IMR-90 (cell line): ENCODE measurements at regions not wholly inside any gene's neighbourhood (a gene's known extent, or its start where the extent isn't known, plus 50 kb on each side); places are given as distances from the start of the nearest gene placed in this dataset.

Experiments used
- ATAC-seq: fragments of 200-7000 bp; cut with Tn5 transposase; 2 replicates; pipeline ENCODE4 v1.9.1; 2020; ENCODE audit warnings: low read depth, mild to moderate bottlenecking, moderate library complexity
- BruUV-seq: library from RNA; stranded (reverse); fragments of 400-500 nt; replicated peaks from 2 replicates; lab custom pipeline; 2021; lab: Mats Ljungman, UMichigan
- CTCF ChIA-PET: fragments of 300-600 bp; formaldehyde crosslinking; extraction: SDS; loops from one replicate; lab custom pipeline; 2021; ENCODE audit warnings: antibody characterized with exemption; lab: Yijun Ruan, JAX
- POLR2A ChIA-PET: fragments of 300-600 bp; sonication (Branson Sonifier 250); formaldehyde crosslinking; loops from one replicate; lab custom pipeline; 2022; ENCODE audit warnings: antibody characterized with exemption; ENCODE audit not compliant: unreplicated experiment; lab: Charles Lee
- DNase-seq: peaks from one replicate; pipeline ENCODE4 v3.0.0; 2013
- H2AFZ ChIP-seq: replicated peaks from 2 replicates; pipeline ENCODE3; 2013; ENCODE audit warnings: low read length, mild to moderate bottlenecking; ENCODE audit not compliant: poor library complexity
- H2AK5ac ChIP-seq: 2 replicates; pipeline ENCODE4 v1.6.1; 2013; ENCODE audit warnings: low read depth, low read length, inconsistent platforms
- H2AK9ac ChIP-seq: replicated peaks from 2 replicates; pipeline ENCODE3; 2013; ENCODE audit warnings: mild to moderate bottlenecking, low read depth, low read length, moderate library complexity; ENCODE audit not compliant: poor library complexity
- H2BK120ac ChIP-seq: 2 replicates; pipeline ENCODE4 v1.6.1; 2013; ENCODE audit warnings: low read depth, low read length, inconsistent platforms
- H2BK15ac ChIP-seq: 3 replicates; pipeline ENCODE4 v1.6.1; 2013; ENCODE audit warnings: low read depth, low read length, inconsistent platforms
- H2BK20ac ChIP-seq: 2 replicates; pipeline ENCODE4 v1.6.1; 2013; ENCODE audit warnings: low read depth, mild to moderate bottlenecking, inconsistent platforms, low read length, moderate library complexity
- H2BK5ac ChIP-seq: 2 replicates; pipeline ENCODE4 v1.6.1; 2013; ENCODE audit warnings: mild to moderate bottlenecking, low read depth, low read length, inconsistent platforms; ENCODE audit not compliant: poor library complexity, severe bottlenecking
- H3K14ac ChIP-seq: replicated peaks from 2 replicates; pipeline ENCODE4 v1.6.1; 2013; ENCODE audit warnings: low read depth, low read length, inconsistent platforms
- H3K18ac ChIP-seq: 2 replicates; pipeline ENCODE4 v1.6.1; 2013; ENCODE audit warnings: low read depth, low read length, control low read depth
- H3K23ac ChIP-seq: 2 replicates; pipeline ENCODE4 v1.6.1; 2013; ENCODE audit warnings: low read depth, low read length, inconsistent platforms
- H3K27ac ChIP-seq: 2 replicates; pipeline ENCODE4 v1.5.1; 2013; ENCODE audit warnings: mild to moderate bottlenecking, control low read depth, low read length; ENCODE audit not compliant: insufficient read depth
- H3K27me3 ChIP-seq: 2 replicates; pipeline ENCODE4 v1.6.1; 2013; ENCODE audit warnings: low read length; ENCODE audit not compliant: control insufficient read depth, insufficient read depth
- H3K36me3 ChIP-seq: 2 replicates; pipeline ENCODE4 v1.6.1; 2013; ENCODE audit warnings: low read length, mixed read lengths; ENCODE audit not compliant: control insufficient read depth, insufficient read depth
- H3K4ac ChIP-seq: 2 replicates; pipeline ENCODE4 v1.6.1; 2013; ENCODE audit warnings: low read depth, low read length, inconsistent platforms
- H3K4me1 ChIP-seq: 2 replicates; pipeline ENCODE4 v1.6.1; 2013; ENCODE audit warnings: low read length, mixed read lengths; ENCODE audit not compliant: control insufficient read depth, insufficient read depth
- H3K4me2 ChIP-seq: 2 replicates; pipeline ENCODE4 v1.6.1; 2013; ENCODE audit warnings: low read depth, mild to moderate bottlenecking, control low read depth, low read length, moderate library complexity
- H3K4me3 ChIP-seq: 2 replicates; pipeline ENCODE4 v1.5.1; 2013; ENCODE audit warnings: low read depth, mild to moderate bottlenecking, control low read depth, low read length, moderate library complexity; ENCODE audit not compliant: insufficient read depth
- H3K56ac ChIP-seq: 2 replicates; pipeline ENCODE4 v1.6.1; 2013; ENCODE audit warnings: low read length, inconsistent platforms; ENCODE audit not compliant: insufficient read depth; ENCODE audit errors: extremely low read depth
- H3K79me1 ChIP-seq, 2 experiments: 2 replicates each; pipeline ENCODE4 v1.6.1; 2013; ENCODE audit warnings: low read length in 2 of 2, inconsistent platforms in 1 of 2, low read depth in 1 of 2
- H3K9ac ChIP-seq: 2 replicates; pipeline ENCODE4 v1.6.1; 2013; ENCODE audit warnings: low read depth, low read length, control low read depth
- H3K9me1 ChIP-seq: 2 replicates; pipeline ENCODE4 v1.6.1; 2013; ENCODE audit warnings: low read length, inconsistent platforms; ENCODE audit not compliant: insufficient read depth
- H3K9me3 ChIP-seq: 2 replicates; pipeline ENCODE4 v1.6.1; 2013; ENCODE audit warnings: low read length; ENCODE audit not compliant: control insufficient read depth, insufficient read depth
- H4K20me1 ChIP-seq: 2 replicates; pipeline ENCODE4 v1.6.1; 2013; ENCODE audit warnings: low read length, inconsistent platforms; ENCODE audit not compliant: insufficient read depth
- H4K5ac ChIP-seq: 2 replicates; pipeline ENCODE4 v1.6.1; 2013; ENCODE audit warnings: mild to moderate bottlenecking, low read depth, low read length, control low read depth
- H4K8ac ChIP-seq, 2 experiments: 2 replicates each; pipeline ENCODE4 v1.6.1; 2013; ENCODE audit warnings: low read depth in 2 of 2, low read length in 2 of 2, control low read depth in 1 of 2, inconsistent platforms in 1 of 2
- H4K91ac ChIP-seq: 2 replicates; pipeline ENCODE4 v1.6.1; 2013; ENCODE audit warnings: low read depth, low read length, inconsistent platforms; ENCODE audit not compliant: insufficient read depth
- BHLHE40 ChIP-seq: fragments of 150-350 bp; IDR thresholded peaks from 2 replicates; pipeline ENCODE4 v1.6.1; 2016; ENCODE audit warnings: mild to moderate bottlenecking, low read depth, low read length
- CEBPB ChIP-seq: IDR thresholded peaks from 2 replicates; pipeline ENCODE4 v1.6.1; 2012; ENCODE audit warnings: low read depth, low read length, improper control_type of control experiment
- CTCF ChIP-seq: conservative IDR thresholded peaks from 2 replicates; pipeline ENCODE4 v1.5.1; 2012; ENCODE audit warnings: mild to moderate bottlenecking, low read depth, low read length, improper control_type of control experiment
- MAFK ChIP-seq: IDR thresholded peaks from 2 replicates; pipeline ENCODE4 v1.6.1; 2012; ENCODE audit warnings: low read depth, low read length, improper control_type of control experiment
- POLR2A ChIP-seq: IDR thresholded peaks from 2 replicates; pipeline ENCODE4 v1.6.1; 2012; ENCODE audit warnings: mild to moderate bottlenecking, low read depth, low read length
- RAD21 ChIP-seq: IDR thresholded peaks from 2 replicates; pipeline ENCODE4 v1.6.1; 2012; ENCODE audit warnings: low read length, improper control_type of control experiment
- SMC3 ChIP-seq: fragments of 150-350 bp; IDR thresholded peaks from 2 replicates; pipeline ENCODE4 v1.6.1; 2016; ENCODE audit warnings: low read depth, mild to moderate bottlenecking, antibody characterized with exemption, low read length, moderate library complexity
- USF2 ChIP-seq: fragments of 150-350 bp; IDR thresholded peaks from 2 replicates; pipeline ENCODE4 v1.6.1; 2017; ENCODE audit warnings: mild to moderate bottlenecking, antibody characterized with exemption, low read length, low read depth
- WGBS, 2 experiments: methylation state at CpG; one replicate each; pipeline versions ENCODE4 v1.1.5 to v1.1.7; 2013; ENCODE audit warnings: missing lambda C conversion rate in 2 of 2; ENCODE audit not compliant: insufficient read length in 1 of 2; ENCODE audit errors: extremely low coverage in 2 of 2; 5-methylcytosine and 5-hydroxymethylcytosine counted together
- dilution Hi-C: fragments of 300-500 bp; cut with HindIII; formaldehyde crosslinking; loops from one replicate; pipeline ENCODE4 v1.14.3; 2018; ENCODE audit warnings: low sequenced_read_pairs; ENCODE audit not compliant: unreplicated experiment
- in situ Hi-C: fragments of 300-500 bp; cut with MboI; formaldehyde crosslinking; loops from 3 replicates; pipeline ENCODE4 v1.14.3; 2019; ENCODE audit warnings: low sequenced_read_pairs, inconsistent platforms, mixed read lengths
- intact Hi-C: fragments of 100-400 bp; cut with micrococcal nuclease; formaldehyde crosslinking; loops from 2 replicates; pipeline ENCODE4 v1.10.0; 2022

- H3K4me2 ChIP-seq, result no peak overlapping the region
- ChIA-PET CTCF (no interaction called here), POLR2A (no interaction called here)
- no CpG with 5 or more reads among the region's 9 CpGs for WGBS, 2 experiments
- H3K27ac ChIP-seq, result no peak overlapping the region
- H3K18ac ChIP-seq, result no peak overlapping the region
- H4K91ac ChIP-seq, result no peak overlapping the region
- no peak overlapping the region for H2AK5ac ChIP-seq
- no peak overlapping the region for H2BK120ac ChIP-seq
- TF ChIP-seq USF2 (no peak), SMC3 (no peak), RAD21 (no peak), MAFK (no peak), CTCF (no peak), BHLHE40 (no peak), CEBPB (no peak), POLR2A (no peak)
- H3K9me3 ChIP-seq, result no peaks in the 10 kb centered on the region
- no peak overlapping the region for H3K14ac ChIP-seq
- no peaks in the 10 kb centered on the region for H3K79me1 ChIP-seq
- H4K8ac ChIP-seq, result no peak overlapping the region
- H3K23ac ChIP-seq, result no peak overlapping the region
- no peaks in the 10 kb centered on the region for H3K4me1 ChIP-seq
- no TSS peak for BruUV-seq
- ATAC-seq, result no peak
- no peaks in the 10 kb centered on the region for H3K36me3 ChIP-seq
- no peak overlapping the region for H4K5ac ChIP-seq
- H3K9ac ChIP-seq, result no peak overlapping the region
- H3K9me1 ChIP-seq, result no peaks in the 10 kb centered on the region
- no peak overlapping the region for H2AFZ ChIP-seq
- no peak overlapping the region for H2BK5ac ChIP-seq
- H3K56ac ChIP-seq, result no peak overlapping the region
- no peaks in the 10 kb centered on the region for H4K20me1 ChIP-seq
- in situ Hi-C loops, result no loop called here
- dilution Hi-C loops, result no loop called here
- DNase-seq, result no peak
- H2BK15ac ChIP-seq, result no peak overlapping the region
- H3K27me3 ChIP-seq, result peaks cover 10% of the 10 kb centered on the region; the same call in 1 of the 2 replicates
- intact Hi-C loops, result no loop called here
- H2AK9ac ChIP-seq, result no peak overlapping the region
- no peak overlapping the region for H2BK20ac ChIP-seq
- no peak overlapping the region for H3K4me3 ChIP-seq
- H3K4ac ChIP-seq, result no peak overlapping the region
These were observed 95.1 kb upstream of the SOD1 start for GRCh38 chr21:31564439-31564838.
